ENCODE measurements at regions not wholly inside any gene's neighbourhood (a gene's known extent, or its start where the extent isn't known, plus 50 kb on each side); places are given as distances from the start of the nearest gene placed in this dataset.

- DNase-seq (ENCODE audit: low read depth, low spot score) (no peak), FAIRE-seq (no peak), ATAC-seq (no peak)
- Histone ChIP-seq H2AFZ (ENCODE audit: control insufficient read depth, low read depth, low read length) (no peak overlapping the region), H3K9ac (ENCODE audit: control insufficient read depth, insufficient read depth, low read length) (no peak overlapping the region), H3K27me3 (replicated peaks in 1 of 2; ENCODE audit: control insufficient read depth in 2 of 2, insufficient read depth in 2 of 2, low read length in 1 of 2) (peaks cover 0 to 2% of the 10 kb centered on the region in 2 experiments; a peak in 3 of 4 replicates), H3K36me3 (ENCODE audit: control insufficient read depth in 2 of 2, insufficient read depth in 2 of 2, low read length in 1 of 2) (no peaks in the 10 kb centered on the region), H3K27ac (ENCODE audit: control insufficient read depth, insufficient read depth) (no peak overlapping the region), H3K9me3 (replicated peaks; ENCODE audit: control insufficient read depth, insufficient read depth, low read length) (no peaks in the 10 kb centered on the region), H3K79me2 (ENCODE audit: control insufficient read depth, insufficient read depth, low read length) (no peaks in the 10 kb centered on the region), H3K4me1 (ENCODE audit: control insufficient read depth, insufficient read depth, low read length) (peaks cover 13% of the 10 kb centered on the region), H3K4me3 (no peak overlapping the region), H3K4me2 (ENCODE audit: control insufficient read depth, insufficient read depth) (no peak overlapping the region), H4K20me1 (ENCODE audit: control insufficient read depth, insufficient read depth) (no peaks in the 10 kb centered on the region)
- ChIA-PET RAD21 (ENCODE audit: unreplicated experiment) (no interaction called here), CTCF (interaction anchor here (1.4 kb wide), 1 partner anchor 59 kb away, joined by 3 read pairs; no protein-coding TSS in a partner anchor), SMC1A (ENCODE audit: uncharacterized antibody, unreplicated experiment) (no interaction called here), POLR2A (no interaction called here)
- TF ChIP-seq TBL1XR1 (IDR thresholded peaks at IDR 0.05; ENCODE audit: low read depth, low read length) (no peak), SPI1 (IDR thresholded peaks at IDR 0.05; ENCODE audit: borderline replicate concordance, insufficient read depth, low read depth, low read length) (no peak), RBBP5 (conservative IDR thresholded peaks at IDR 0.05) (no peak), NR2F1 (conservative IDR thresholded peaks at IDR 0.05) (no peak)
- 56% methylated on average over 13 of the region's 13 CpGs for WGBS (ENCODE audit: insufficient coverage, insufficient replicate concordance, low lambda C conversion rate, missing lambda C conversion rate)
- in situ Hi-C loops (cut with MboI) (no loop called here), intact Hi-C loops (cut with micrococcal nuclease; ENCODE audit: unreplicated experiment) (no loop called here)
- BruUV-seq (replicated peaks), result no TSS peak
Measured at GRCh38 chr9:89661391-89661949, 56.7 kb downstream of the GADD45G start.

DNA sequence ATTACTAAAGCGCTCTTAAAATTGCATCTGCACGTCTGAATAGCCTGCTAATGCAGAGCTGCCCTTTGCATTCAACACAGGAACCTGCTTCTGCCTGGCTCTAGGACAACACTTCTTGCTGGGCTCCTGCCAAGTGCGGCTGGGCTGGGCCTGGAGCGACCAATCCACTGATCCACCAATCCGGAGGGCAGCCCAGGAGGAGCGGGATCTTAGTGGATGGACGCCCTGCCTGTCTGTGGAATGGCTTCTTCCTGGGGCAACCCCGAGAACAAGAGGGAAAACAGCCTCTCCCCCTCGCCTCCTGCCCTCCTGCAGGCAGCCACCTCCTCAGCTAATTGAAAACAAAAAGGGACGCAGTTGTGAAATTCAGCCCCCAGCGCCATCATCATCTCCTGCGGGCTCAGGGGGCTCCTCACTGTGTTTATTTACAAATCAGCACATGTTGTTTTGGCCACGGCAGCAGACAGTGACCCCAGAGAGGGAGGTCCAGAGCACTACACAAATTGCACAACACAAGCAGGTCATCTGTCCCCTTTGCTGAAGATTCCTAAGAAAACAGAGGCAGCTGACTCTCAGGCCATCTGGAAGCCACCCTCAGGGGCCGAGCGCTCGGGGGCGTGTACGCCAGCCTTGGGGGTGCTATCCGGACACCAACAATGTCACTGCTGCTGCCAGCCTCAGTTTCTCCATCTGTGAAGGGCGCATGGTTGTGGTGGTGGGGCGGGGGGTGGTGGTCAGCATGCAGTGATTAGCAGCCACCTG lies 57.3 kb downstream of the GADD45G start:
- WGBS (ENCODE audit: insufficient coverage, insufficient replicate concordance, low lambda C conversion rate, missing lambda C conversion rate), result 33% methylated on average over 21 of the region's 21 CpGs
- H3K4me2 ChIP-seq (ENCODE audit: control insufficient read depth, insufficient read depth), result no peak overlapping the region
- ChIA-PET RAD21 (ENCODE audit: unreplicated experiment) (no interaction called here), POLR2A (no interaction called here), CTCF (interaction anchor here (1.4 kb wide), 1 partner anchor 59 kb away, joined by 3 read pairs; no protein-coding TSS in a partner anchor), SMC1A (ENCODE audit: uncharacterized antibody, unreplicated experiment) (no interaction called here)
- peaks cover 6% of the 10 kb centered on the region for H3K4me1 ChIP-seq (ENCODE audit: control insufficient read depth, insufficient read depth, low read length)
- no peaks in the 10 kb centered on the region for H4K20me1 ChIP-seq (ENCODE audit: control insufficient read depth, insufficient read depth)
- FAIRE-seq (no peak), ATAC-seq (peak; percentile 34; the same call in 2 of the 3 replicates), DNase-seq (ENCODE audit: low read depth, low spot score) (no peak)
- H2AFZ ChIP-seq (ENCODE audit: control insufficient read depth, low read depth, low read length), result no peak overlapping the region
- no TSS peak for BruUV-seq (replicated peaks)
- in situ Hi-C loops (cut with MboI), result no loop called here
- no peaks in the 10 kb centered on the region for H3K9me3 ChIP-seq (replicated peaks; ENCODE audit: control insufficient read depth, insufficient read depth, low read length)
- no peak overlapping the region for H3K9ac ChIP-seq (ENCODE audit: control insufficient read depth, insufficient read depth, low read length)
- peaks cover 0 to 2% of the 10 kb centered on the region in 2 experiments; a peak in 2 of 4 replicates for H3K27me3 ChIP-seq (replicated peaks in 1 of 2; ENCODE audit: control insufficient read depth in 2 of 2, insufficient read depth in 2 of 2, low read length in 1 of 2)
- H3K4me3 ChIP-seq, result no peak overlapping the region
- no peaks in the 10 kb centered on the region for H3K36me3 ChIP-seq (ENCODE audit: control insufficient read depth in 2 of 2, insufficient read depth in 2 of 2, low read length in 1 of 2)
- H3K79me2 ChIP-seq (ENCODE audit: control insufficient read depth, insufficient read depth, low read length), result no peaks in the 10 kb centered on the region
- no peak overlapping the region for H3K27ac ChIP-seq (ENCODE audit: control insufficient read depth, insufficient read depth)
- intact Hi-C loops (cut with micrococcal nuclease; ENCODE audit: unreplicated experiment), result no loop called here
- TF ChIP-seq JUND (IDR thresholded peaks at IDR 0.05; ENCODE audit: low read depth, low read length), result no peak
- no peak for TF ChIP-seq MEF2A (IDR thresholded peaks at IDR 0.05; ENCODE audit: insufficient read depth, low read depth, low read length)
- TF ChIP-seq, protein P1, sequence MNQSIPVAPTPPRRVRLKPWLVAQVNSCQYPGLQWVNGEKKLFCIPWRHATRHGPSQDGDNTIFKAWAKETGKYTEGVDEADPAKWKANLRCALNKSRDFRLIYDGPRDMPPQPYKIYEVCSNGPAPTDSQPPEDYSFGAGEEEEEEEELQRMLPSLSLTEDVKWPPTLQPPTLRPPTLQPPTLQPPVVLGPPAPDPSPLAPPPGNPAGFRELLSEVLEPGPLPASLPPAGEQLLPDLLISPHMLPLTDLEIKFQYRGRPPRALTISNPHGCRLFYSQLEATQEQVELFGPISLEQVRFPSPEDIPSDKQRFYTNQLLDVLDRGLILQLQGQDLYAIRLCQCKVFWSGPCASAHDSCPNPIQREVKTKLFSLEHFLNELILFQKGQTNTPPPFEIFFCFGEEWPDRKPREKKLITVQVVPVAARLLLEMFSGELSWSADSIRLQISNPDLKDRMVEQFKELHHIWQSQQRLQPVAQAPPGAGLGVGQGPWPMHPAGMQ (IDR thresholded peaks at IDR 0.05; ENCODE audit: borderline replicate concordance), result no peak
- no peak for TF ChIP-seq HDGF (IDR thresholded peaks at IDR 0.05)
- no peak for TF ChIP-seq USF2 (IDR thresholded peaks at IDR 0.05; ENCODE audit: borderline replicate concordance, low read depth, low read length)
- TF ChIP-seq STAT3 (IDR thresholded peaks at IDR 0.05; ENCODE audit: low read depth, low read length), result no peak
- no peak for TF ChIP-seq ZBED1 (IDR thresholded peaks at IDR 0.05; ENCODE audit: borderline replicate concordance)
- 0 out of 2 replicates have a peak, but pooled peaks have one; percentile 16 for TF ChIP-seq CHD2 (IDR thresholded peaks at IDR 0.05; ENCODE audit: borderline replicate concordance, low read depth, low read length)
- TF ChIP-seq, protein P2, sequence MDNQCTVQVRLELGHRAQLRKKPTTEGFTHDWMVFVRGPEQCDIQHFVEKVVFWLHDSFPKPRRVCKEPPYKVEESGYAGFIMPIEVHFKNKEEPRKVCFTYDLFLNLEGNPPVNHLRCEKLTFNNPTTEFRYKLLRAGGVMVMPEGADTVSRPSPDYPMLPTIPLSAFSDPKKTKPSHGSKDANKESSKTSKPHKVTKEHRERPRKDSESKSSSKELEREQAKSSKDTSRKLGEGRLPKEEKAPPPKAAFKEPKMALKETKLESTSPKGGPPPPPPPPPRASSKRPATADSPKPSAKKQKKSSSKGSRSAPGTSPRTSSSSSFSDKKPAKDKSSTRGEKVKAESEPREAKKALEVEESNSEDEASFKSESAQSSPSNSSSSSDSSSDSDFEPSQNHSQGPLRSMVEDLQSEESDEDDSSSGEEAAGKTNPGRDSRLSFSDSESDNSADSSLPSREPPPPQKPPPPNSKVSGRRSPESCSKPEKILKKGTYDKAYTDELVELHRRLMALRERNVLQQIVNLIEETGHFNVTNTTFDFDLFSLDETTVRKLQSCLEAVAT (IDR thresholded peaks at IDR 0.05), result no peak
- TF ChIP-seq POU2F2 (IDR thresholded peaks at IDR 0.05; ENCODE audit: borderline replicate concordance, low read depth, low read length), result no peak
